Body of pancreas (tissue), 4 donors: ENCODE measurements at regions not wholly inside any gene's neighbourhood (a gene's known extent, or its start where the extent isn't known, plus 50 kb on each side); places are given as distances from the start of the nearest gene placed in this dataset.
"Not testable (repeated sequence)": the region's sequence is repeated elsewhere in the genome, so short reads cannot be mapped to it uniquely, and the experiment has no call there.

ENCODE experiments used
- ATAC-seq: fragments of 150-250 bp; one replicate; pipeline ENCODE4 v1.9.1; 2016
- DNase-seq, 4 donors: peaks; one replicate each; pipeline ENCODE4 v3.0.0-alpha.2; 2019
- H3K27ac ChIP-seq, 4 donors: fragments of 200-600 bp; sonication (generic); 1 replicate in 3 of 4; 2 replicates in 1 of 4; pipeline versions ENCODE4 v1.5.1 to v1.6.1; 2016 to 2019; ENCODE audit warnings: mild to moderate bottlenecking in 1 of 4, mixed read lengths in 1 of 4, moderate library complexity in 1 of 4
- H3K27me3 ChIP-seq, 2 donors: fragments of 200-600 bp; sonication (generic); one replicate each; pipeline ENCODE4 v1.6.0; 2016; ENCODE audit warnings: mild to moderate bottlenecking in 1 of 2
- H3K36me3 ChIP-seq, 2 donors: fragments of 200-600 bp; sonication (generic); replicated peaks in 1 of 2; 2 replicates each; pipeline ENCODE4 v1.5.1; 2016; ENCODE audit warnings: low read depth in 2 of 2; ENCODE audit not compliant: insufficient read depth in 1 of 2
- H3K4me1 ChIP-seq: fragments of 200-600 bp; sonication (generic); one replicate; pipeline ENCODE4 v1.6.0; 2016
- H3K4me3 ChIP-seq, 2 donors: fragments of 200-600 bp; sonication (generic); 1 replicate in 1 of 2; 2 replicates in 1 of 2; pipeline ENCODE4 v1.5.1; 2016 to 2019
- H3K9me3 ChIP-seq, 3 donors: fragments of 200-600 bp; sonication (generic); 1 replicate in 2 of 3; 2 replicates in 1 of 3; pipeline ENCODE4 v1.5.1; 2016
- POLR2A ChIP-seq, 3 donors: fragments of 450-650 bp; IDR thresholded peaks; one replicate each; pipeline ENCODE4 v1.6.1; 2016; ENCODE audit warnings: antibody characterized with exemption in 3 of 3, mild to moderate bottlenecking in 2 of 3
- WGBS, 2 donors: methylation state at CpG; one replicate each; pipeline ENCODE4 v1.1.5; 2017; 5-methylcytosine and 5-hydroxymethylcytosine counted together
- intact Hi-C: fragments of 100-400 bp; cut with DNase I; formaldehyde crosslinking; loops from one replicate; pipeline ENCODE4 v1.15.1; 2023
- TF ChIP-seq, protein P1 (sequence below), 7 experiments: fragments of 450-650 bp in 4 of 7; fragments of 200-600 bp in 3 of 7; sonication (generic) in 3 of 7; IDR thresholded peaks; one replicate each; pipeline ENCODE4 v1.5.1; 2016 to 2019; ENCODE audit warnings: antibody characterized with exemption in 7 of 7

- DNase-seq, result no peak
- no peak for ATAC-seq
- no peaks in the 10 kb centered on the region for H3K27me3 ChIP-seq
- H3K36me3 ChIP-seq, result no peaks in the 10 kb centered on the region
- intact Hi-C loops, result no loop called here
- WGBS, 2 donors, result 95% methylated on average over 8 of the region's 8 CpGs
- TF ChIP-seq, protein P1, sequence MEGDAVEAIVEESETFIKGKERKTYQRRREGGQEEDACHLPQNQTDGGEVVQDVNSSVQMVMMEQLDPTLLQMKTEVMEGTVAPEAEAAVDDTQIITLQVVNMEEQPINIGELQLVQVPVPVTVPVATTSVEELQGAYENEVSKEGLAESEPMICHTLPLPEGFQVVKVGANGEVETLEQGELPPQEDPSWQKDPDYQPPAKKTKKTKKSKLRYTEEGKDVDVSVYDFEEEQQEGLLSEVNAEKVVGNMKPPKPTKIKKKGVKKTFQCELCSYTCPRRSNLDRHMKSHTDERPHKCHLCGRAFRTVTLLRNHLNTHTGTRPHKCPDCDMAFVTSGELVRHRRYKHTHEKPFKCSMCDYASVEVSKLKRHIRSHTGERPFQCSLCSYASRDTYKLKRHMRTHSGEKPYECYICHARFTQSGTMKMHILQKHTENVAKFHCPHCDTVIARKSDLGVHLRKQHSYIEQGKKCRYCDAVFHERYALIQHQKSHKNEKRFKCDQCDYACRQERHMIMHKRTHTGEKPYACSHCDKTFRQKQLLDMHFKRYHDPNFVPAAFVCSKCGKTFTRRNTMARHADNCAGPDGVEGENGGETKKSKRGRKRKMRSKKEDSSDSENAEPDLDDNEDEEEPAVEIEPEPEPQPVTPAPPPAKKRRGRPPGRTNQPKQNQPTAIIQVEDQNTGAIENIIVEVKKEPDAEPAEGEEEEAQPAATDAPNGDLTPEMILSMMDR (IDR thresholded peaks at IDR 0.05), result no peak
- no peak for TF ChIP-seq POLR2A (IDR thresholded peaks at IDR 0.05)
- H3K4me1 ChIP-seq, result peaks cover 6% of the 10 kb centered on the region
- H3K27ac ChIP-seq, result no peak overlapping the region
- peaks cover 0 to 4% (median 0%) of the 10 kb centered on the region in 3 donors for H3K9me3 ChIP-seq
- no peak overlapping the region for H3K4me3 ChIP-seq
These were observed 485.2 kb downstream of the SIPA1L2 start for GRCh38 chr1:232144696-232145230.

GRCh38 chr1:232143315-232143886 lies 486.5 kb downstream of the SIPA1L2 start:
- peaks cover 0 to 4% (median 0%) of the 10 kb centered on the region in 3 donors for H3K9me3 ChIP-seq
- H3K4me1 ChIP-seq, result peaks cover 6% of the 10 kb centered on the region
- TF ChIP-seq, protein P1 (IDR thresholded peaks at IDR 0.05), result no peak
- TF ChIP-seq POLR2A (IDR thresholded peaks at IDR 0.05), result no peak
- WGBS, 2 donors, result 51% methylated on average over 3 of the region's 3 CpGs
- H3K27ac ChIP-seq, result no peak overlapping the region
- H3K36me3 ChIP-seq, result no peaks in the 10 kb centered on the region
- H3K27me3 ChIP-seq, result no peaks in the 10 kb centered on the region
- no peak overlapping the region for H3K4me3 ChIP-seq
- no peak for DNase-seq
- ATAC-seq, result no peak
- intact Hi-C loops, result no loop called here

DNA sequence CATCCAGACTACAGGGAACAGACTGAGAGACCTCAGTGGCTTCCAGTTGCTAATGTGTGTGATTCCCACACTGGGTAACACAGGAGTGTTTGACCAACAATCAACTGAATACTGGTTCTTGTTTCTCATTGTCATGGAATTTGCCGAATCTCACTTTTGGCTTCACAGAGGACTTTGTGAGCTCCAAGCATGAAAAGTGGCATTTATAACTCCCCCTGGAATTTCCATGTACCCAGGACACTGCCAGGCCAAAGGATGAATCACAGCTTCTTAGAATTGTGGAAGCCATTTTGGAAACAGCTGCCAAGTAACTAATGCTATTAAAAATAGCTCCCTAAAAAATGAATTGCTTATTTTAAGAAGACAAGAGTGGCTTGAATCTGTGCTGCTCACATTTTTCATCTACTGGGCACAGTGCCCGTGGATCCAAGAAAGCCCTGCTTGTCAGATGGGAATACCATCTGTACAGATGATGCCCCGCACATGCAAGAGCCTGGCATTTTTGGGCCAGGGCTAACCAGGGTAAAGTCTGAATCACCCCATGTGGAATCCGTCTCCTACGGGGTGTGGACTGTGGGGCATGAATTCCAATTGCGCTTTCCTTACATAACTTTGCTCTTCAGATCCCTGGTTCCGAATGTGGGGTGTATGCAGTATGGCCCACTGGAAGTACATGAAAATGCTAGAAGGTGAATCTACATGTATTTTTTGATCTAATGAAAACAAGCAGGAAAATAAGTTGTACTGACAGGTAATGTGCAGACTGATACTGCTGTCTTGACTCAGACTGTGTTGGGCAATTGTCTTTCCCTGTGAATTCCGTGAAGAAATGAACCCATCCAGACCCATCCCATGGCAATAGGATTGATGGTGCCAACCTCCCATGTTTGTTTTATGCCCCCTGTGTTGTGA lies 487.3 kb downstream of the SIPA1L2 start:
- TF ChIP-seq, protein P1 (IDR thresholded peaks at IDR 0.05), result no peak
- TF ChIP-seq POLR2A (IDR thresholded peaks at IDR 0.05), result no peak
- no peak overlapping the region for H3K4me3 ChIP-seq

GRCh38 chr1:232141167-232141448 lies 488.8 kb downstream of the SIPA1L2 start:
- intact Hi-C loops, ATAC-seq, H3K36me3 ChIP-seq, H3K4me3 ChIP-seq, H3K9me3 ChIP-seq, H3K4me1 ChIP-seq, DNase-seq, H3K27me3 ChIP-seq, H3K27ac ChIP-seq: not testable (repeated sequence)
- WGBS, 2 donors, result 75 to 94% methylated on average over 5 of the region's 5 CpGs

More for the DNA sequence above, 487.3 kb downstream of the SIPA1L2 start:
- WGBS, 2 donors, result 90 to 93% methylated on average over 8 of the region's 8 CpGs
- H3K4me1 ChIP-seq, result peaks cover 6% of the 10 kb centered on the region
- peaks cover 0 to 4% (median 0%) of the 10 kb centered on the region in 3 donors for H3K9me3 ChIP-seq
- DNase-seq (peak in 1 of 4 donors; percentile 11), ATAC-seq (no peak)
- H3K36me3 ChIP-seq, result no peaks in the 10 kb centered on the region
- no peak overlapping the region for H3K27ac ChIP-seq
- intact Hi-C loops, result no loop called here
- H3K27me3 ChIP-seq, result no peaks in the 10 kb centered on the region

- 64 to 78% methylated on average over 6 of the region's 6 CpGs for WGBS, 2 donors
- intact Hi-C loops, result no loop called here
- Histone ChIP-seq H3K4me3 (no peak overlapping the region), H3K9me3 (peaks cover 0 to 4% (median 0%) of the 10 kb centered on the region in 3 donors), H3K4me1 (peaks cover 6% of the 10 kb centered on the region), H3K36me3 (no peaks in the 10 kb centered on the region), H3K27ac (no peak overlapping the region), H3K27me3 (no peaks in the 10 kb centered on the region)
- TF ChIP-seq POLR2A (IDR thresholded peaks at IDR 0.05), result no peak
- TF ChIP-seq, protein P1 (IDR thresholded peaks at IDR 0.05), result no peak
- DNase-seq (no peak), ATAC-seq (no peak)
These were observed 489.3 kb downstream of the SIPA1L2 start for GRCh38 chr1:232140419-232141166.
